Anterior cingulate cortex (tissue), 58 donors: ENCODE measurements at regions not wholly inside any gene's neighbourhood (a gene's known extent, or its start where the extent isn't known, plus 50 kb on each side); places are given as distances from the start of the nearest gene placed in this dataset.

Source experiments
- DNase-seq, 58 donors: peaks; one replicate each; lab custom pipeline; 2025; lab: John Stamatoyannopoulos, UW

GRCh38 chr11:42657169-42657568 lies 654.6 kb upstream of the API5 start:
- DNase-seq = peak in 27 of 58 donors; percentile 2 to 65 (median 15)

- DNase-seq = no peak
Measured at GRCh38 chr11:42661942-42662341, 649.9 kb upstream of the API5 start.

GRCh38 chr11:42669248-42669976 lies 642.4 kb upstream of the API5 start:
- DNase-seq = no peak

GRCh38 chr11:42674436-42674835 lies 637.4 kb upstream of the API5 start:
- DNase-seq = no peak

GRCh38 chr11:42707541-42707940 lies 604.3 kb upstream of the API5 start:
- no peak for DNase-seq

- peak in 3 of 58 donors; percentile 1 to 36 (median 10) for DNase-seq
Measured at GRCh38 chr11:42709216-42709615, 602.6 kb upstream of the API5 start.

GRCh38 chr11:42713279-42713678 lies 598.5 kb upstream of the API5 start:
- no peak for DNase-seq

- no peak for DNase-seq
Measured at GRCh38 chr11:42713753-42714152, 598.0 kb upstream of the API5 start.

GRCh38 chr11:42720716-42721563 lies 590.9 kb upstream of the API5 start:
- DNase-seq = no peak

GRCh38 chr11:42727879-42728278 lies 583.9 kb upstream of the API5 start:
- no peak for DNase-seq

GRCh38 chr11:42762348-42762747 lies 549.4 kb upstream of the API5 start:
- no peak for DNase-seq

- no peak for DNase-seq
Measured at GRCh38 chr11:42764936-42765335, 546.9 kb upstream of the API5 start.

- no peak for DNase-seq
Measured at GRCh38 chr11:42768576-42768975, 543.2 kb upstream of the API5 start.

GRCh38 chr11:42770444-42771065 lies 541.2 kb upstream of the API5 start:
- peak in 6 of 58 donors; percentile 2 to 11 (median 4) for DNase-seq

- DNase-seq = no peak
Measured at GRCh38 chr11:42772886-42773285, 538.9 kb upstream of the API5 start.

- DNase-seq = no peak
Measured at GRCh38 chr11:42773729-42774128, 538.1 kb upstream of the API5 start.

- no peak for DNase-seq
Measured at GRCh38 chr11:42774567-42774966, 537.2 kb upstream of the API5 start.

GRCh38 chr11:42777776-42778175 lies 534.0 kb upstream of the API5 start:
- no peak for DNase-seq

- DNase-seq = no peak
Measured at GRCh38 chr11:42778193-42778592, 533.6 kb upstream of the API5 start.

GRCh38 chr11:42779555-42779954 lies 532.2 kb upstream of the API5 start:
- DNase-seq = peak in 4 of 58 donors; percentile 1 to 31 (median 5)

- peak in 1 of 58 donors; percentile 27 for DNase-seq
Measured at GRCh38 chr11:42786981-42787380, 524.8 kb upstream of the API5 start.
